Keratinocyte (primary cell): ENCODE measurements at regions not wholly inside any gene's neighbourhood (a gene's known extent, or its start where the extent isn't known, plus 50 kb on each side); places are given as distances from the start of the nearest gene placed in this dataset.

Experiments
- EZH2 ChIP-seq: IDR thresholded peaks from one replicate; pipeline ENCODE4 v1.6.1; 2012; ENCODE audit warnings: inconsistent platforms, mild to moderate bottlenecking, low read length, moderate library complexity
- TF ChIP-seq, protein P1 (sequence below), 3 experiments: IDR thresholded peaks in 1 of 3; conservative IDR thresholded peaks in 1 of 3; optimal IDR thresholded peaks in 1 of 3; 2 replicates in 2 of 3; 3 replicates in 1 of 3; pipeline versions ENCODE3 to v1.5.1; 2011; ENCODE audit warnings: low read length in 3 of 3, mild to moderate bottlenecking in 3 of 3, moderate library complexity in 2 of 3, control low read depth in 1 of 3, inconsistent platforms in 1 of 3; ENCODE audit not compliant: insufficient read depth in 2 of 3; ENCODE audit errors: extremely low read depth in 1 of 3

DNA sequence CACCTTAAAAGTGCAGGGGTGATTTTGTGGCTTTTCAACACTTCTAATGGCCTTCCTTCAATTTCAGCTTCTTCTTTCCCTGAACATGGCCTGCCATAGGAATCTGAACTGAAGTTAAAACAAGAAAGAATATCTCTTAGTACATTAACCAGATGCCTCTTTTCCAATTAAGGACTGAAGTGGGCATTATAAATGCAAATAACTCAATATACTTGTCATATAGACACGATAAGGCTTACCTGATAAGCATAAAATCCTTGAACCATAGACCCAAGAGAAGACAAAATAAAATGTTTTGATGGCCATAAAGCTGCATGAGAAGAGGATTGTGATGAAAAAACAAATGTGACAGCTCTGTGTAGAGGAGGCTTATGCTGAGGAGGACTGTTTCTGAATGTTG is 173.1 kb downstream of the MC4R start:
- TF ChIP-seq, protein P1, sequence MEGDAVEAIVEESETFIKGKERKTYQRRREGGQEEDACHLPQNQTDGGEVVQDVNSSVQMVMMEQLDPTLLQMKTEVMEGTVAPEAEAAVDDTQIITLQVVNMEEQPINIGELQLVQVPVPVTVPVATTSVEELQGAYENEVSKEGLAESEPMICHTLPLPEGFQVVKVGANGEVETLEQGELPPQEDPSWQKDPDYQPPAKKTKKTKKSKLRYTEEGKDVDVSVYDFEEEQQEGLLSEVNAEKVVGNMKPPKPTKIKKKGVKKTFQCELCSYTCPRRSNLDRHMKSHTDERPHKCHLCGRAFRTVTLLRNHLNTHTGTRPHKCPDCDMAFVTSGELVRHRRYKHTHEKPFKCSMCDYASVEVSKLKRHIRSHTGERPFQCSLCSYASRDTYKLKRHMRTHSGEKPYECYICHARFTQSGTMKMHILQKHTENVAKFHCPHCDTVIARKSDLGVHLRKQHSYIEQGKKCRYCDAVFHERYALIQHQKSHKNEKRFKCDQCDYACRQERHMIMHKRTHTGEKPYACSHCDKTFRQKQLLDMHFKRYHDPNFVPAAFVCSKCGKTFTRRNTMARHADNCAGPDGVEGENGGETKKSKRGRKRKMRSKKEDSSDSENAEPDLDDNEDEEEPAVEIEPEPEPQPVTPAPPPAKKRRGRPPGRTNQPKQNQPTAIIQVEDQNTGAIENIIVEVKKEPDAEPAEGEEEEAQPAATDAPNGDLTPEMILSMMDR (optimal IDR thresholded peaks at IDR 0.05 in 1 of 3, IDR thresholded peaks at IDR 0.05 in 1 of 3, conservative IDR thresholded peaks at IDR 0.05 in 1 of 3; ENCODE audit: extremely low read depth in 1 of 3, insufficient read depth in 2 of 3, low read length in 3 of 3), result no peak
- TF ChIP-seq EZH2, result no peak
